GM21717 (cell line): ENCODE measurements at regions not wholly inside any gene's neighbourhood (a gene's known extent, or its start where the extent isn't known, plus 50 kb on each side); places are given as distances from the start of the nearest gene placed in this dataset.
"Not testable (repeated sequence)": the region's sequence is repeated elsewhere in the genome, so short reads cannot be mapped to it uniquely, and the experiment has no call there.

Source experiments
- ATAC-seq: cut with Tn5 transposase; IDR thresholded peaks from one replicate; pipeline ENCODE4 v1.9.1; 2021; ENCODE audit warnings: mild to moderate bottlenecking, moderate library complexity; ENCODE audit not compliant: unreplicated experiment

- no peak for ATAC-seq
Observed at GRCh38 chr12:58306266-58307000, 365.1 kb downstream of the ATP23 start.

- ATAC-seq: peak; percentile 65
Observed at GRCh38 chr12:58309806-58310205, 368.4 kb downstream of the ATP23 start.

DNA sequence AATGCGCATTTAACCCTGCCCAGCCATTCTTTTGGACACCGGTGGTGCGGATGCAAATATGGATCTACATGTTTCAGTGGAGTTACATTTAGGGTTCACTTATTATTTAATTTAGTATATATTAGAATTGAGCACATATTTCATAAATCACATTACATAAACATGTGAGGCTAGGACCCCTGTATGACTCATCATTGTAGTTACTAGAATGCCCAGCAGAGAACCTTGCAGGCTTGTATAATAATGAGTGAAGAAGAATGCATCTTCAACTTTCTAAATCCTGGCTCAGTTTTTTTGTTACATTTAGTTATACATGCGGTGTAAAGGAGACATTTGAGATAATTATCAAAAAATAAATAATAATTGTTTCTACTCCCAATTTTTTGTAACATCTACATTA is 369.0 kb downstream of the ATP23 start:
- no peak for ATAC-seq

DNA sequence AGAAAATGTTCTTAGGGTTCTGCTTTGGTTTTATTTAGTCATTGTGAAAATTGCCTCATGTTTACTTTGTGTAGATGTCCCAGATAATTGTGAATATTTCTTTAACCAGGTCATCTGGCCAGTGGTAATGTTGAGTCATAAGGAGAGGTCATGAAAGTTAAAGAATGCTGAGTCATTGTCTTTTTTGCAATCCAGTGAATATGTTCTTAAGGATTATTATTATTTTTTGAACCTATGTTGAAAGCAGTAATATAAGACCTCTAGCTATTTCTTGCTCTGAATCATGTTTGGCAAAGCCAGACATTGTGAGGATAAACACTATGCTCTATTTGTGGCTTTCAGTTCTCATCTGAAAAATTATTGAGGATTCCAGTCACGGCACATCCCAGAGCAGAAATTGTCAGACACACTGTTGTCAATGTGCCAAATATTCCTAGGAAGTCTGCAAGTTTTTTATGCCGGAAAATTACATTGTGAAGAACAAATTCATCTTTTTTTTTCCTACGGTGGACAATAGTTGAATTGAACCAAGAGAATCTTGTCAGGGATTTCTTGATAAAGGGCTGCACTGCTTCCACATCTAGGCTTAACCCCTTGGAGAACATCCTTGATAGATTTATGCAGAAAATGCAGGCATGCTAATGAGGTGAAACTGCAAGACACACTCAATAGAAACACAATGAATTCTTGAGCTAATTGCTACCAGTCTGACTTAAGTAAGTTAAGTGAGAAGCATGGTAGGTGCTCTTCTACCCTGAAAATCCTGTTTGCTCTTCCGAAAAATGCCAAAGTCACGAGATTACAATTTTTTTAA is 369.6 kb downstream of the ATP23 start:
- no peak for ATAC-seq

- ATAC-seq: no peak
Observed at GRCh38 chr12:58313091-58313855, 371.9 kb downstream of the ATP23 start.

DNA sequence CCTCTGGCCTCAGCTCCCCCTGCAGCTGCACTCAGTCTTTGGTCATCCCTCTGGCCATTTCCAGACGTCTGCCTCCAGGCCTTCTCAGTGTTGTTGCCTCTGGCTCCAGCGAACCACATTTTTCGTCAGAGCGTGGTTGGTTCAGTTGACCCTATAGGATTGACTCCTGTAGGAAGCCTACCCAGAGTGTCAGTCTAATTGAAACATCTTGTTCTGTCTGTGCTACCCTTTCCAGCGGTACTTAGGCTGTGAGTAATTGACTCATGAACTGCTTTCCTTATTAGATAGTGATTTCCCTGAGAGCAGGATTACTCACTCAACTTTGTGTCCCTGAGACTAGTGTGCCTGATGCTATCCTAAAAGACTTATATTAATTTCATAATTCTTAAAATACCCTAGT is 373.2 kb downstream of the ATP23 start:
- ATAC-seq: no peak

DNA sequence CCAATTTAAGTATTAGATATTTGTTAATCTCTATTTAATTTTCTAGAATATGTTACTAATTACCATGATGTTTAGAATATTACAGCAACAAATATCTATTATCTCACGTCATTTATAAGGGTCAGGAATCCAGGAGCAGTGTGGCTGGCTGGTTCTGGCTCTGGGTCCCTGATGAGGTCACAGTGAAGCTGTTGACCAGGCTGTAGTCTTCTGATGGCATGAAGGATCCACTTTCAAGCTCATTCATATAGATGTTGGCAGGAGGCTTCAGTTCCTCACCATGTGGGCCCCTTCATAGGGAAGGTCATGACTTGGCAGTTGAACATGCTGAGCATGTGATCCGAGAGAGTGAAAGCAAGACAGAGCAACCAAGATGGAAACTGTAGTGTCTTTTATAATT is 375.6 kb downstream of the ATP23 start:
- ATAC-seq: no peak

- ATAC-seq: no peak
Observed at GRCh38 chr12:58321414-58321813, 380.0 kb downstream of the ATP23 start.

GRCh38 chr12:58323676-58324075 is 382.3 kb downstream of the ATP23 start:
- no peak for ATAC-seq

DNA sequence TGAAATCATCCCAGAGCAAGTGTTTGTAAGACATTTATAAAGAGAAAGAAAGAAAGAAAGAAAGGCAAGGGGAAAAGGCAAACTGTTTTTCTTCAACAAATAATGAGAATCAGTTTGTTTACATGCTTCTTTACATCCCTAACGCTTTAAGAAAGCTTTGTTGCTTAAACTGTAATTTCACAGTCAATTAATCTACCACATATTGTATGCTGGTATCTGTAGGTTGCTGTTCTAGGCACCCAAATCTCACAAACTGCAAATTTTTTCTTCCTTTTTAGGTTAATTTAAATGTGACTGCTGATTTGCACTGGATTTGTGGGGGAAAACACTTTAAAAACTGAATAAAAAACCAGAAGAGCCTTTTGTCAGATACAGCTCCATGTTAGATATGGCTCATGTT is 384.2 kb downstream of the ATP23 start:
- ATAC-seq: no peak

GRCh38 chr12:58326534-58326933 is 385.2 kb downstream of the ATP23 start:
- ATAC-seq: no peak

GRCh38 chr12:58336581-58337242 is 395.3 kb downstream of the ATP23 start:
- not testable (repeated sequence) for ATAC-seq

DNA sequence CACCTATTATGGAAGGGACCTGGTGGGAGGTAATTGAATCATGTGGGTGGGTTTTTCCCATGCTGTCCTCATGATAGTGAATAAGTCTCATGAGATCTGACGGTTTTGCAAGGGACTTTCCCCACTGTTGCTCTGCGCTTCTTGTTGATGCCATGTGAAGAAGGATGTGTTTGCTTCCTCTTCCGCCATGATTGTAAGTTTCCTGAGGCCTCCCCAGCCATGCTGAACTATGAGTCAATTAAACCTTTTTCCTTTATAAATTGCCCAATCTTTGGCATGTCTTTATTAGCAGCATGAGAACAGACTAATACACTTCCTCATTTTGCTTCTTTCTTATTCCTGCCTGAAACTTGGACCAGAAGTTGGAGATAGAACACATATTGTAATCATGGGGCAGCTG is 396.2 kb downstream of the ATP23 start:
- not testable (repeated sequence) for ATAC-seq

DNA sequence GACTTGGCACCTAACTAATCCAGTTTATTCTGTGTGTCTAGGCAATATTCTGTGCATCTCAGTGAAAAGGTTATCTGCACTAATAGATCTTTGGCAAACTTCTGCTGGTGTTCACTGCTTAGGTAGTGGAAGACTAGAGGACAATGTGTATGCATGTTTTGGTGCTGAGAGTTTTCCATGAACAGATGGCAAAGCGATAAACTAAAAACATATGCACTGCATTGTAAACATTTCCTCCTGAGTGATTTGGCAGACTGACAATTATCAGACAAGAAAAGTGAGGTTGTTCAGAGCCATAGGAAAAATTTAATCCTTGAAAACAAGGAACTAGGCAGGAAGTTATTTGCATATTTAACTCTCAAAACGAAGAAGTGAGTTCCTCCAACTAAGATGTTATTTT is 400.4 kb downstream of the ATP23 start:
- ATAC-seq: no peak

DNA sequence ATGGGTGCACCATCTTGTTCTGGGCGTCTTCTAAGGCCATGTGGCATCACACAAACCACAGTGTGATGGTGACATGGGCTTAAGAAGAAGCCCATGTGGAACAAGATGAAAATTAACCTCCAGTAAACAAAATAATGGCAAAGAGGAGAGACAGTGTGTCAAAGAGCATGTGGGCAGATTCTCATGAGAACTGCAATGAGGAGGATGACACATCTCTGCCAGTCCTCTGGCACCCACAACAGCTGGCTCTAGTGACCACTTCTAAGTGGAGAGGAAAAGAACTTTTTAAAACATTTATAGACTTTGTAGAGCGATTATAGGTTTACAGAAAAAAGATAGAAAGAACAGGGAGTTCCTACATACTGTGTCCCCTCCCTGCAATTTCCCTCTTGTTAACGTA is 401.4 kb downstream of the ATP23 start:
- ATAC-seq: no peak

- ATAC-seq: no peak
Observed at GRCh38 chr12:58346032-58346632, 404.8 kb downstream of the ATP23 start.

GRCh38 chr12:58347188-58347587 is 405.8 kb downstream of the ATP23 start:
- no peak for ATAC-seq

DNA sequence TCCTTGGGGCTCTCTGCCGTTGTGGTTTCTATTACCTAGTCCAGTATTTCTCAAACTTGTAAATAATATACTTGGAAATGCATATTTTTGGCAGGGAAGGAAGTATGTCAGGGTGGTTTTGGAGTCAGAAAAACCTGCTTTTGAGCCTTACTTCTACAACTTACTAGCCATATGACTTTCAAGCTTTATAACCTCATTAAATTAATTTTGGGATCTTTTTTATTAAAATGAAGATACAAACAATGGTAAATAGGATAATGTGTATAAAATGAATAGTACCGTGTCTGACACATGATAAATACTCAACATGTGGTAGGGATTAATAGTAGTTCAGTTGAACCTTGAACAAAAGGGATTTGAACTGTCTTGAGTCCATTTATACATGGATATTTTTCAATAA is 406.3 kb downstream of the ATP23 start:
- ATAC-seq: no peak

- no peak for ATAC-seq
Observed at GRCh38 chr12:58349161-58349560, 407.8 kb downstream of the ATP23 start.

GRCh38 chr12:58356794-58357193 is 415.4 kb downstream of the ATP23 start:
- no peak for ATAC-seq

DNA sequence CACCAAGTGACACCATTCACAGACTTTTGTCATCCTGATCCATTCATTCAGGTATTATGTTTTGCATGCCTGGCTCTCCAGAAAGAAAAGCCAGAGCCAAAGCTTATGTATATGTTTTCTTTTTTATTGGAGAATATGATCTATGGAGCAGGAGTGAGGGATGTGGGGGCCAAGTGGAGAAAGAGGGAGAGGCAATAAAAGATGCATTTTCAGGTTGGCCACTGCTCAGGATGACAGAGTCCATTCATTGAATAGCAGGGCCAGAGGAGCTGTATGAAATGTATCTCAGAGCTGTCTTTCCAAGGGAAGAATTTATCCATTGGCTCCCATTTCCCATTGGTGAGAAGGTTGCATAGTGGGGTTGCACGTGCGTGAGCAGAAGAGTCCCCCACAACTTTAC is 416.1 kb downstream of the ATP23 start:
- no peak for ATAC-seq
